Adrenal gland (tissue), 5 donors: ENCODE measurements at regions not wholly inside any gene's neighbourhood (a gene's known extent, or its start where the extent isn't known, plus 50 kb on each side); places are given as distances from the start of the nearest gene placed in this dataset.

Experiments used
- POLR2A ChIP-seq, 2 donors: fragments of 450-650 bp; IDR thresholded peaks; one replicate each; pipeline ENCODE4 v1.6.1; 2017; ENCODE audit warnings: antibody characterized with exemption in 2 of 2, mild to moderate bottlenecking in 2 of 2, moderate library complexity in 1 of 2
- TF ChIP-seq, protein P1 (sequence below), 6 experiments: fragments of 450-650 bp in 4 of 6; fragments of 200-600 bp in 2 of 6; sonication (generic) in 1 of 6; IDR thresholded peaks; 1 replicate in 5 of 6; 2 replicates in 1 of 6; pipeline versions ENCODE4 v1.5.1 to v1.8.0; 2016 to 2021; ENCODE audit warnings: antibody characterized with exemption in 6 of 6, mild to moderate bottlenecking in 2 of 6, moderate library complexity in 1 of 6
- donor health status: DM: no; HTN: no; CAD: no.

DNA sequence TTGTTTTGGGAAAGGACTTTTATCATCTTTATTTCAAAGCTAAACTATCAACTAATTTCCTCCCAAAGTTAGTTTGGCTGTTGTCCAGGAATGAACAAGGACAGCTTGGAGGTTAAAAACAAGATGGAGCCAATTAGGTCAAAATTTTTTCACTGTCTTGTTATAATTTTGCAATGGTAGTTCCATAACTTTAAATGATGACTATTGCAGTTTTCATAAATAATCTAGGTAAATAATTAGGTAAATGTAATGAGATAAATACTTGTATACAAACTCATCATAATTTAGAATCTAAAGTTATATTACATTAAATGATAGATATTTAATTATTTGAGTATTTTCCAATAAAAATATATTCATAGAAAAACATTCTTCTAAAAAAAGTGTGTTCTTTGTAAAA, 68.3 kb upstream of the DAZL start:
- TF ChIP-seq, protein P1, sequence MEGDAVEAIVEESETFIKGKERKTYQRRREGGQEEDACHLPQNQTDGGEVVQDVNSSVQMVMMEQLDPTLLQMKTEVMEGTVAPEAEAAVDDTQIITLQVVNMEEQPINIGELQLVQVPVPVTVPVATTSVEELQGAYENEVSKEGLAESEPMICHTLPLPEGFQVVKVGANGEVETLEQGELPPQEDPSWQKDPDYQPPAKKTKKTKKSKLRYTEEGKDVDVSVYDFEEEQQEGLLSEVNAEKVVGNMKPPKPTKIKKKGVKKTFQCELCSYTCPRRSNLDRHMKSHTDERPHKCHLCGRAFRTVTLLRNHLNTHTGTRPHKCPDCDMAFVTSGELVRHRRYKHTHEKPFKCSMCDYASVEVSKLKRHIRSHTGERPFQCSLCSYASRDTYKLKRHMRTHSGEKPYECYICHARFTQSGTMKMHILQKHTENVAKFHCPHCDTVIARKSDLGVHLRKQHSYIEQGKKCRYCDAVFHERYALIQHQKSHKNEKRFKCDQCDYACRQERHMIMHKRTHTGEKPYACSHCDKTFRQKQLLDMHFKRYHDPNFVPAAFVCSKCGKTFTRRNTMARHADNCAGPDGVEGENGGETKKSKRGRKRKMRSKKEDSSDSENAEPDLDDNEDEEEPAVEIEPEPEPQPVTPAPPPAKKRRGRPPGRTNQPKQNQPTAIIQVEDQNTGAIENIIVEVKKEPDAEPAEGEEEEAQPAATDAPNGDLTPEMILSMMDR (IDR thresholded peaks at IDR 0.05) = no peak
- TF ChIP-seq POLR2A (IDR thresholded peaks at IDR 0.05) = no peak
